SU-DHL-6 (cell line): ENCODE measurements at regions not wholly inside any gene's neighbourhood (a gene's known extent, or its start where the extent isn't known, plus 50 kb on each side); places are given as distances from the start of the nearest gene placed in this dataset.
A peak's percentile ranks its signal among the peaks of the same experiment; 100 is the strongest.

ENCODE experiments used
- CTCF ChIP-seq: fragments of 200-600 bp; sonication (generic); IDR thresholded peaks from one replicate; pipeline ENCODE4 v1.5.1; 2017; ENCODE audit warnings: antibody characterized with exemption, mild to moderate bottlenecking, low read length, moderate library complexity; ENCODE audit not compliant: insufficient read depth, poor library complexity, severe bottlenecking
- EZH2phosphoT487 ChIP-seq: fragments of 200-600 bp; sonication (generic), shearing (Covaris generic); conservative IDR thresholded peaks from 2 replicates; pipeline ENCODE4 v1.6.1; 2018; ENCODE audit warnings: mild to moderate bottlenecking, antibody characterized with exemption, low read length, moderate library complexity, mixed read lengths

GRCh38 chr6:4210629-4211419 lies 75.4 kb upstream of the ECI2 start:
- peak; percentile 82 for TF ChIP-seq CTCF
- TF ChIP-seq EZH2phosphoT487, result no peak
